ENCODE measurements at regions not wholly inside any gene's neighbourhood (a gene's known extent, or its start where the extent isn't known, plus 50 kb on each side); places are given as distances from the start of the nearest gene placed in this dataset.

DNA sequence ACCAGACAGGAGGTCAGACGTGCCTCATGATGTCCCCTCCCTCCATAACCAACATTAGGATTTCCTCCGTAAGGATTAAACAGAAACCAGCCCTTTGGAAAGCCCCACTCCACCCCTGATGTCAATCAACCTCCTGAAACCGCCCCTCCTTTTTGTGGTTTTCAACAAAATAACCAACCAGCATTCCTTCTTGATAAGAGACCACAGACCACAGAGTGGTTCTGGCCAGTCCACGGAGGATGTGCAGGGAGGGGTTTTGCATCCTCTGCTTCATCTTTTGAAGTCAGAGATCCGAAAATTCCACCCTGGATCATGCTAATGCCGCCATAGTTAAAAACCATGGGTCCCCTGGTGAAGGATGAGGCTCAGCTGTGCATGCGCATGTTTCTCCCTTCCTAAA is 180.0 kb upstream of the CCDC150 start (continued):
- TF ChIP-seq, protein P1, sequence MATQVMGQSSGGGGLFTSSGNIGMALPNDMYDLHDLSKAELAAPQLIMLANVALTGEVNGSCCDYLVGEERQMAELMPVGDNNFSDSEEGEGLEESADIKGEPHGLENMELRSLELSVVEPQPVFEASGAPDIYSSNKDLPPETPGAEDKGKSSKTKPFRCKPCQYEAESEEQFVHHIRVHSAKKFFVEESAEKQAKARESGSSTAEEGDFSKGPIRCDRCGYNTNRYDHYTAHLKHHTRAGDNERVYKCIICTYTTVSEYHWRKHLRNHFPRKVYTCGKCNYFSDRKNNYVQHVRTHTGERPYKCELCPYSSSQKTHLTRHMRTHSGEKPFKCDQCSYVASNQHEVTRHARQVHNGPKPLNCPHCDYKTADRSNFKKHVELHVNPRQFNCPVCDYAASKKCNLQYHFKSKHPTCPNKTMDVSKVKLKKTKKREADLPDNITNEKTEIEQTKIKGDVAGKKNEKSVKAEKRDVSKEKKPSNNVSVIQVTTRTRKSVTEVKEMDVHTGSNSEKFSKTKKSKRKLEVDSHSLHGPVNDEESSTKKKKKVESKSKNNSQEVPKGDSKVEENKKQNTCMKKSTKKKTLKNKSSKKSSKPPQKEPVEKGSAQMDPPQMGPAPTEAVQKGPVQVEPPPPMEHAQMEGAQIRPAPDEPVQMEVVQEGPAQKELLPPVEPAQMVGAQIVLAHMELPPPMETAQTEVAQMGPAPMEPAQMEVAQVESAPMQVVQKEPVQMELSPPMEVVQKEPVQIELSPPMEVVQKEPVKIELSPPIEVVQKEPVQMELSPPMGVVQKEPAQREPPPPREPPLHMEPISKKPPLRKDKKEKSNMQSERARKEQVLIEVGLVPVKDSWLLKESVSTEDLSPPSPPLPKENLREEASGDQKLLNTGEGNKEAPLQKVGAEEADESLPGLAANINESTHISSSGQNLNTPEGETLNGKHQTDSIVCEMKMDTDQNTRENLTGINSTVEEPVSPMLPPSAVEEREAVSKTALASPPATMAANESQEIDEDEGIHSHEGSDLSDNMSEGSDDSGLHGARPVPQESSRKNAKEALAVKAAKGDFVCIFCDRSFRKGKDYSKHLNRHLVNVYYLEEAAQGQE (IDR thresholded peaks at IDR 0.05; ENCODE audit: low read depth): no peak
- TF ChIP-seq, protein P2, sequence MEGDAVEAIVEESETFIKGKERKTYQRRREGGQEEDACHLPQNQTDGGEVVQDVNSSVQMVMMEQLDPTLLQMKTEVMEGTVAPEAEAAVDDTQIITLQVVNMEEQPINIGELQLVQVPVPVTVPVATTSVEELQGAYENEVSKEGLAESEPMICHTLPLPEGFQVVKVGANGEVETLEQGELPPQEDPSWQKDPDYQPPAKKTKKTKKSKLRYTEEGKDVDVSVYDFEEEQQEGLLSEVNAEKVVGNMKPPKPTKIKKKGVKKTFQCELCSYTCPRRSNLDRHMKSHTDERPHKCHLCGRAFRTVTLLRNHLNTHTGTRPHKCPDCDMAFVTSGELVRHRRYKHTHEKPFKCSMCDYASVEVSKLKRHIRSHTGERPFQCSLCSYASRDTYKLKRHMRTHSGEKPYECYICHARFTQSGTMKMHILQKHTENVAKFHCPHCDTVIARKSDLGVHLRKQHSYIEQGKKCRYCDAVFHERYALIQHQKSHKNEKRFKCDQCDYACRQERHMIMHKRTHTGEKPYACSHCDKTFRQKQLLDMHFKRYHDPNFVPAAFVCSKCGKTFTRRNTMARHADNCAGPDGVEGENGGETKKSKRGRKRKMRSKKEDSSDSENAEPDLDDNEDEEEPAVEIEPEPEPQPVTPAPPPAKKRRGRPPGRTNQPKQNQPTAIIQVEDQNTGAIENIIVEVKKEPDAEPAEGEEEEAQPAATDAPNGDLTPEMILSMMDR (IDR thresholded peaks at IDR 0.05 in 2 of 3, conservative IDR thresholded peaks at IDR 0.05 in 1 of 3; ENCODE audit: borderline replicate concordance in 1 of 3, insufficient read depth in 1 of 3, low read depth in 2 of 3, low read length in 2 of 3): no peak

DNA sequence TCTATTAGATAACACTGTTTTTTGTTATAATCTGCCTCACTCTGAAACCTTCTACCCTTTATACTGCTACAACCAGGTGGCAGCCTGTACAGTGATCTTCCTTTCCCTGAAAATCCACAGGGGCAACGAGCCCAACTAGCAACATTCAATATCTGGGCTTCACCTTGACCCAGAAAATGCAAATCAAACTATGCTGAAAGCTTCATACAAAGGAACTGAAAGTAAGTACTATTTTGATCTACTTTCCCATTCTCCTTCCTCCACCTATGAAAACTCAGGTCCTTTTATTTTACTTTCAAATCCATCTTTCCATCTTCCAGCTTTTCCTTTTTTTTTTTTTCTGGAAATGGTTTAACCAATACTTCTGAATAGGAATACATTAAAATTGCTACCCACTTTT is 175.8 kb upstream of the CCDC150 start:
- H3K4me3 ChIP-seq (replicated peaks in 1 of 2; ENCODE audit: low read depth in 1 of 2, low read length in 2 of 2): no peak overlapping the region
- DNase-seq (ENCODE audit: low read depth, low spot score) (no peak), ATAC-seq (no peak)
- no peak overlapping the region for H3K9ac ChIP-seq (ENCODE audit: low read length)
- no peak overlapping the region for H3K4me2 ChIP-seq (ENCODE audit: low read length)
- H4K20me1 ChIP-seq (ENCODE audit: insufficient read depth): no peaks in the 10 kb centered on the region
- no peaks in the 10 kb centered on the region for H3K9me2 ChIP-seq (ENCODE audit: insufficient read depth)
- no TSS peak for BruUV-seq (replicated peaks)
- ChIA-PET CTCF (interaction anchor here (0.7 kb wide), 1 partner anchor 9 kb away, joined by 4 read pairs; no protein-coding TSS in a partner anchor), RAD21 (ENCODE audit: low non-redundant PET in 1 of 2, low total read pairs in 2 of 2, uncharacterized antibody in 2 of 2, unreplicated experiment in 2 of 2) (no interaction called here), POLR2A (no interaction called here)
- no peak for TF ChIP-seq YY1 (IDR thresholded peaks at IDR 0.05; ENCODE audit: extremely low read depth, insufficient replicate concordance, low read depth, low read length)
- no peak for TF ChIP-seq RAD21 (IDR thresholded peaks at IDR 0.05; ENCODE audit: low read depth)
- no peak for TF ChIP-seq ZFX (IDR thresholded peaks at IDR 0.05)
- TF ChIP-seq POLR2A (IDR thresholded peaks at IDR 0.05; ENCODE audit: borderline replicate concordance, extremely low read depth, insufficient read depth, insufficient read length): no peak
- TF ChIP-seq EZH2phosphoT487 (IDR thresholded peaks at IDR 0.05; ENCODE audit: borderline replicate concordance): no peak
- no peaks in the 10 kb centered on the region for H3K9me3 ChIP-seq (ENCODE audit: control insufficient read depth in 1 of 2, insufficient read depth in 1 of 2, low read depth in 1 of 2, low read length in 2 of 2)
- intact Hi-C loops (cut with micrococcal nuclease): no loop called here
- H3K4me1 ChIP-seq (ENCODE audit: control insufficient read depth in 1 of 2, insufficient read depth in 2 of 2, low read length in 2 of 2): no peaks in the 10 kb centered on the region
- no peak overlapping the region for H3K27ac ChIP-seq (ENCODE audit: low read depth, low read length)
- H2AFZ ChIP-seq (ENCODE audit: low read depth, low read length, poor library complexity, severe bottlenecking): no peak overlapping the region
- H3K36me3 ChIP-seq (ENCODE audit: control insufficient read depth in 1 of 2, insufficient read depth in 2 of 2, low read length in 2 of 2): no peaks in the 10 kb centered on the region
- no peaks in the 10 kb centered on the region for H3K79me2 ChIP-seq (ENCODE audit: insufficient read depth, low read length)
- no peaks in the 10 kb centered on the region for H3K27me3 ChIP-seq (ENCODE audit: insufficient read depth, low read length)

Data from HCT116 (cell line).